ENCODE measurements at regions not wholly inside any gene's neighbourhood (a gene's known extent, or its start where the extent isn't known, plus 50 kb on each side); places are given as distances from the start of the nearest gene placed in this dataset.

- H3K9me3 ChIP-seq (ENCODE audit: severe bottlenecking) = no peaks in the 10 kb centered on the region
- H3K27ac ChIP-seq (ENCODE audit: poor library complexity, severe bottlenecking) = no peak overlapping the region
- ATAC-seq (ENCODE audit: low read depth) = no peak
- H3K27me3 ChIP-seq (ENCODE audit: insufficient read depth, poor library complexity, severe bottlenecking) = no peaks in the 10 kb centered on the region
- no peak overlapping the region for H3K4me3 ChIP-seq (ENCODE audit: severe bottlenecking)
- no peaks in the 10 kb centered on the region for H3K36me3 ChIP-seq (ENCODE audit: low read depth)
- TF ChIP-seq CTCF (IDR thresholded peaks at IDR 0.05; ENCODE audit: poor library complexity, severe bottlenecking) = no peak
- peaks cover 17% of the 10 kb centered on the region for H3K4me1 ChIP-seq (ENCODE audit: insufficient read depth, poor library complexity, severe bottlenecking)
- DNase-seq (ENCODE audit: low spot score) = no peak
Observed at GRCh38 chr2:14301331-14301730, 331.2 kb upstream of the LRATD1 start.

- H3K27ac ChIP-seq (ENCODE audit: poor library complexity, severe bottlenecking) = no peak overlapping the region
- H3K27me3 ChIP-seq (ENCODE audit: insufficient read depth, poor library complexity, severe bottlenecking) = no peaks in the 10 kb centered on the region
- ATAC-seq (ENCODE audit: low read depth) (no peak), DNase-seq (ENCODE audit: low spot score) (no peak)
- no peak overlapping the region for H3K4me3 ChIP-seq (ENCODE audit: severe bottlenecking)
- H3K4me1 ChIP-seq (ENCODE audit: insufficient read depth, poor library complexity, severe bottlenecking) = no peaks in the 10 kb centered on the region
- no peaks in the 10 kb centered on the region for H3K36me3 ChIP-seq (ENCODE audit: low read depth)
- TF ChIP-seq CTCF (IDR thresholded peaks at IDR 0.05; ENCODE audit: poor library complexity, severe bottlenecking) = no peak
- H3K9me3 ChIP-seq (ENCODE audit: severe bottlenecking) = no peaks in the 10 kb centered on the region
Observed at GRCh38 chr2:14303366-14304115, 329.0 kb upstream of the LRATD1 start.

GRCh38 chr2:14304326-14304725 is 328.2 kb upstream of the LRATD1 start:
- no peaks in the 10 kb centered on the region for H3K9me3 ChIP-seq (ENCODE audit: severe bottlenecking)
- H3K4me1 ChIP-seq (ENCODE audit: insufficient read depth, poor library complexity, severe bottlenecking) = no peaks in the 10 kb centered on the region
- no peak for TF ChIP-seq CTCF (IDR thresholded peaks at IDR 0.05; ENCODE audit: poor library complexity, severe bottlenecking)
- DNase-seq (ENCODE audit: low spot score) = no peak
- no peaks in the 10 kb centered on the region for H3K27me3 ChIP-seq (ENCODE audit: insufficient read depth, poor library complexity, severe bottlenecking)
- ATAC-seq (ENCODE audit: low read depth) = no peak
- no peaks in the 10 kb centered on the region for H3K36me3 ChIP-seq (ENCODE audit: low read depth)
- H3K27ac ChIP-seq (ENCODE audit: poor library complexity, severe bottlenecking) = no peak overlapping the region
- no peak overlapping the region for H3K4me3 ChIP-seq (ENCODE audit: severe bottlenecking)

- ATAC-seq (ENCODE audit: low read depth) = no peak
- no peaks in the 10 kb centered on the region for H3K36me3 ChIP-seq (ENCODE audit: low read depth)
- no peak overlapping the region for H3K4me3 ChIP-seq (ENCODE audit: severe bottlenecking)
- no peak for DNase-seq (ENCODE audit: low spot score)
- TF ChIP-seq CTCF (IDR thresholded peaks at IDR 0.05; ENCODE audit: poor library complexity, severe bottlenecking) = no peak
- H3K27me3 ChIP-seq (ENCODE audit: insufficient read depth, poor library complexity, severe bottlenecking) = no peaks in the 10 kb centered on the region
- H3K9me3 ChIP-seq (ENCODE audit: severe bottlenecking) = no peaks in the 10 kb centered on the region
- H3K4me1 ChIP-seq (ENCODE audit: insufficient read depth, poor library complexity, severe bottlenecking) = no peaks in the 10 kb centered on the region
- H3K27ac ChIP-seq (ENCODE audit: poor library complexity, severe bottlenecking) = no peak overlapping the region
Observed at GRCh38 chr2:14306268-14306861, 326.2 kb upstream of the LRATD1 start.

- H3K4me3 ChIP-seq (ENCODE audit: severe bottlenecking) = no peak overlapping the region
- TF ChIP-seq CTCF (IDR thresholded peaks at IDR 0.05; ENCODE audit: poor library complexity, severe bottlenecking) = no peak
- DNase-seq (ENCODE audit: low spot score) (no peak), ATAC-seq (ENCODE audit: low read depth) (no peak)
- H3K27ac ChIP-seq (ENCODE audit: poor library complexity, severe bottlenecking) = no peak overlapping the region
- no peaks in the 10 kb centered on the region for H3K4me1 ChIP-seq (ENCODE audit: insufficient read depth, poor library complexity, severe bottlenecking)
- H3K9me3 ChIP-seq (ENCODE audit: severe bottlenecking) = no peaks in the 10 kb centered on the region
- H3K27me3 ChIP-seq (ENCODE audit: insufficient read depth, poor library complexity, severe bottlenecking) = no peaks in the 10 kb centered on the region
- H3K36me3 ChIP-seq (ENCODE audit: low read depth) = no peaks in the 10 kb centered on the region
Observed at GRCh38 chr2:14313341-14313740, 319.2 kb upstream of the LRATD1 start.

All from RWPE2 (cell line).